Kasumi-1 (cell line): ENCODE measurements at regions not wholly inside any gene's neighbourhood (a gene's known extent, or its start where the extent isn't known, plus 50 kb on each side); places are given as distances from the start of the nearest gene placed in this dataset.

Experiments used
- DNase-seq, 2 experiments: peaks; one replicate each; lab custom pipeline; 2025; lab: John Stamatoyannopoulos, UW

- no peak for DNase-seq
Observed at GRCh38 chr11:29959488-29959887, 57.3 kb downstream of the KCNA4 start.

- no peak for DNase-seq
Observed at GRCh38 chr11:29957431-29957830, 59.4 kb downstream of the KCNA4 start.

GRCh38 chr11:29956076-29956556 lies 60.7 kb downstream of the KCNA4 start:
- no peak for DNase-seq

GRCh38 chr11:29943347-29943746 lies 73.5 kb downstream of the KCNA4 start:
- DNase-seq = no peak

- DNase-seq = no peak
Observed at GRCh38 chr11:29937526-29937925, 79.3 kb downstream of the KCNA4 start.

- no peak for DNase-seq
Observed at GRCh38 chr11:29934115-29934638, 82.7 kb downstream of the KCNA4 start.

GRCh38 chr11:29916040-29916439 lies 100.8 kb downstream of the KCNA4 start:
- no peak for DNase-seq

- DNase-seq = no peak
Observed at GRCh38 chr11:29914203-29914930, 102.5 kb downstream of the KCNA4 start.

GRCh38 chr11:29913352-29913751 lies 103.5 kb downstream of the KCNA4 start:
- DNase-seq = no peak

GRCh38 chr11:29900382-29900781 lies 116.4 kb downstream of the KCNA4 start:
- no peak for DNase-seq

GRCh38 chr11:29879560-29879959 lies 137.3 kb downstream of the KCNA4 start:
- no peak for DNase-seq

- DNase-seq = no peak
Observed at GRCh38 chr11:29876192-29876591, 140.6 kb downstream of the KCNA4 start.

GRCh38 chr11:29847219-29847618 lies 169.6 kb downstream of the KCNA4 start:
- DNase-seq = no peak

- no peak for DNase-seq
Observed at GRCh38 chr11:29844701-29845379, 172.0 kb downstream of the KCNA4 start.

- DNase-seq = no peak
Observed at GRCh38 chr11:29844031-29844430, 172.8 kb downstream of the KCNA4 start.

GRCh38 chr11:29842061-29842460 lies 174.8 kb downstream of the KCNA4 start:
- no peak for DNase-seq

GRCh38 chr11:29826878-29827277 lies 190.0 kb downstream of the KCNA4 start:
- DNase-seq = no peak

- no peak for DNase-seq
Observed at GRCh38 chr11:29816359-29816758, 200.5 kb downstream of the KCNA4 start.

- no peak for DNase-seq
Observed at GRCh38 chr11:29809121-29809520, 207.7 kb downstream of the KCNA4 start.

GRCh38 chr11:29802522-29802921 lies 214.3 kb downstream of the KCNA4 start:
- DNase-seq = no peak

GRCh38 chr11:29801561-29801960 lies 215.3 kb downstream of the KCNA4 start:
- DNase-seq = no peak

GRCh38 chr11:29786092-29786491 lies 230.7 kb downstream of the KCNA4 start:
- no peak for DNase-seq

- DNase-seq = no peak
Observed at GRCh38 chr11:29783506-29783905, 233.3 kb downstream of the KCNA4 start.
